Choroid plexus epithelial cell (primary cell): ENCODE measurements at regions not wholly inside any gene's neighbourhood (a gene's known extent, or its start where the extent isn't known, plus 50 kb on each side); places are given as distances from the start of the nearest gene placed in this dataset.

Experiments used
- DNase-seq: peaks from one replicate; pipeline ENCODE4 v3.0.0-alpha.2; 2010; ENCODE audit warnings: low read depth
- H3K4me3 ChIP-seq: 2 replicates; pipeline ENCODE4 v1.5.1; 2011; ENCODE audit warnings: low read depth, mild to moderate bottlenecking, control low read depth, low read length, moderate library complexity
- TF ChIP-seq, protein P1 (sequence below): conservative IDR thresholded peaks from 2 replicates; pipeline ENCODE4 v1.5.1; 2011; ENCODE audit warnings: low read depth, mild to moderate bottlenecking, control low read depth, inconsistent platforms, low read length, moderate library complexity

- TF ChIP-seq, protein P1, sequence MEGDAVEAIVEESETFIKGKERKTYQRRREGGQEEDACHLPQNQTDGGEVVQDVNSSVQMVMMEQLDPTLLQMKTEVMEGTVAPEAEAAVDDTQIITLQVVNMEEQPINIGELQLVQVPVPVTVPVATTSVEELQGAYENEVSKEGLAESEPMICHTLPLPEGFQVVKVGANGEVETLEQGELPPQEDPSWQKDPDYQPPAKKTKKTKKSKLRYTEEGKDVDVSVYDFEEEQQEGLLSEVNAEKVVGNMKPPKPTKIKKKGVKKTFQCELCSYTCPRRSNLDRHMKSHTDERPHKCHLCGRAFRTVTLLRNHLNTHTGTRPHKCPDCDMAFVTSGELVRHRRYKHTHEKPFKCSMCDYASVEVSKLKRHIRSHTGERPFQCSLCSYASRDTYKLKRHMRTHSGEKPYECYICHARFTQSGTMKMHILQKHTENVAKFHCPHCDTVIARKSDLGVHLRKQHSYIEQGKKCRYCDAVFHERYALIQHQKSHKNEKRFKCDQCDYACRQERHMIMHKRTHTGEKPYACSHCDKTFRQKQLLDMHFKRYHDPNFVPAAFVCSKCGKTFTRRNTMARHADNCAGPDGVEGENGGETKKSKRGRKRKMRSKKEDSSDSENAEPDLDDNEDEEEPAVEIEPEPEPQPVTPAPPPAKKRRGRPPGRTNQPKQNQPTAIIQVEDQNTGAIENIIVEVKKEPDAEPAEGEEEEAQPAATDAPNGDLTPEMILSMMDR, result no peak
- DNase-seq, result no peak
- H3K4me3 ChIP-seq, result no peak overlapping the region
Measured at GRCh38 chr5:75975496-75975895, 107.7 kb upstream of the SV2C start.

- no peak overlapping the region for H3K4me3 ChIP-seq
- TF ChIP-seq, protein P1, result no peak
- DNase-seq, result no peak
Measured at GRCh38 chr5:75965292-75965691, 117.9 kb upstream of the SV2C start.

DNA sequence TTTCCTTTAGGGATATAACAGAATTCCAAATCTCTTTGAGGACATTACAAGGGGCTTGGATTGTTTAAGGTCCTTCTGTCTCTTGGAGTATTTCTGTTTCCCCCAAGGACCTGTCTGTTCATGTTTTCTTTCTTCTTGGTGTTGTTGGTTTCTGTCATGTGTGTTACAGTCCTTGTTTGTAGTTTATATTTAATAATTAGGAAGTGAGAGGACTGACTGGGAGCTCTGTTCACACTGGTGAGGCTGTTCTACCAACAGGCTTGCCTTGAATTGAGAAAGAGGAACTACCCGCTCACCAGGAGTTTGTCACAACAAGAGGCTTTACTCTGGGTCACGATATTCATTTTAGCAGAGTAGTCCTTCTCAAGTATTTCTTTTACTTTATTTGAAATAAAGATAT lies 119.2 kb upstream of the SV2C start:
- no peak overlapping the region for H3K4me3 ChIP-seq
- DNase-seq, result no peak
- TF ChIP-seq, protein P1, result no peak

- TF ChIP-seq, protein P1, result no peak
- no peak for DNase-seq
- no peak overlapping the region for H3K4me3 ChIP-seq
Measured at GRCh38 chr5:75963554-75963953, 119.6 kb upstream of the SV2C start.

DNA sequence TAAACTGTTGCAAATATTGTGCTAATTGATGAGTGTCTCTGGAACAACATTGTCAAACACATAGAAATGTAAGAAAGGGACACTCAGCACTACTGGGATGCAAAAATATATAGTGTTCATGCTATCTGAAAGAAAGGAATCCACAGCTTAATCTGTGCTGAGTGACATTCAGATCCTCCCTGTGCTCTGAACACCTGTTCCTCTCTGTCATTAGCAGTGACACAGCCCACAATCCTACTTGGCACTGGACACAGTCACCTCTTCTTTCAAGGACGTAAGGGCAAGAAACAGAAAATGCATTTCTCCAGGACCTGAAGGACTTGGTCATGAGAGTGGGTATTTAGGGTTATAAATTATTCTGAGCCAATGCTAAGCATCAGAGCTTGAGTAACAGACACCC lies 121.4 kb upstream of the SV2C start:
- TF ChIP-seq, protein P1, result no peak
- DNase-seq, result no peak

DNA sequence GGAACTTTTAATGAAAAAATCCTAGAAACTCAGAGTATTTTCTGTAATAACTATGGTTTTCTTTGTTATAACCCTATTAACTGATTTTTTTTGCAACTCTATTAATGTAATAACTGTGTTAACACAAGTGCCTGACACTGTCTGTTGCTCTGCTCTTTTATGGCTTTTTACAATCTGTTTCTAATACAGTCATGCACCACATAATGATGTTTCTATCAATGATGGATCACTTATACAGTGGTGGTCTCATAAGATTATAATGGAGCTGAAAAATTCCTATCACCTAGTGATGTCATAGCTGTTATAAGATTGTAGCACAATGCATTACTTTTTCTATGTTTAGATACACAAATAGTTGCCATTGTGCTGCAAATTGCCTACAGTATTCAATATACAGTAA lies 123.1 kb upstream of the SV2C start:
- TF ChIP-seq, protein P1, result no peak
- no peak for DNase-seq

More for the DNA sequence above, 121.4 kb upstream of the SV2C start:
- H3K4me3 ChIP-seq, result no peak overlapping the region

DNA sequence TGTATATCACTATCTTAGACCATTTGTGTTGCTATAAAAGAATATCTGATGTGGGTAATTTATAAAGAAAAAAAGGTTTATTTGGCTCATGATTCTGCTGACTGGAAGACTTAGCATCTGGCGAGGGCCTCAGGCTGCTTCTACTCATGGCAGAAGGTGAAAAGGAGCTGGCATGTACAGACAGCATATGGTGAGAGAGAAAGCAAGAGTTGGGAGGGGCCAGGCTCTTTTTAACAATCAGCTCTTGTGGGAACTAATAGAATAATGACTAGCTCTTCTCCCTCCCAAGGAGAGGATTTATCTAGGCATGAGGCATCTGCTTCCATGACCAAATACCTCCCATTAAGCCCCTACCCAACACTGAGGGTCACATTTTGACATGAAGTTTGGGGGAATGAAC lies 130.2 kb upstream of the SV2C start:
- H3K4me3 ChIP-seq, result no peak overlapping the region
- TF ChIP-seq, protein P1, result no peak
- no peak for DNase-seq

More for the DNA sequence above, 123.1 kb upstream of the SV2C start:
- no peak overlapping the region for H3K4me3 ChIP-seq
